Stimulated activated naive CD8-positive, alpha-beta T cell treated with anti-CD3 and anti-CD28 coated beads, Interleukin-15, Interleukin-2, amounts not matched to agents 100 U/mL and 50 U/mL, for 24 hours (primary cell): ENCODE measurements at regions not wholly inside any gene's neighbourhood (a gene's known extent, or its start where the extent isn't known, plus 50 kb on each side); places are given as distances from the start of the nearest gene placed in this dataset.
"Not testable (repeated sequence)": the region's sequence is repeated elsewhere in the genome, so short reads cannot be mapped to it uniquely, and the experiment has no call there.

Experiments used
- ATAC-seq: fragments of 150-1000 bp; cut with Tn5 transposase; one replicate; pipeline ENCODE4 v1.10.0; 2021
- DNase-seq: peaks from one replicate; pipeline ENCODE4 v3.0.0; 2021

DNA sequence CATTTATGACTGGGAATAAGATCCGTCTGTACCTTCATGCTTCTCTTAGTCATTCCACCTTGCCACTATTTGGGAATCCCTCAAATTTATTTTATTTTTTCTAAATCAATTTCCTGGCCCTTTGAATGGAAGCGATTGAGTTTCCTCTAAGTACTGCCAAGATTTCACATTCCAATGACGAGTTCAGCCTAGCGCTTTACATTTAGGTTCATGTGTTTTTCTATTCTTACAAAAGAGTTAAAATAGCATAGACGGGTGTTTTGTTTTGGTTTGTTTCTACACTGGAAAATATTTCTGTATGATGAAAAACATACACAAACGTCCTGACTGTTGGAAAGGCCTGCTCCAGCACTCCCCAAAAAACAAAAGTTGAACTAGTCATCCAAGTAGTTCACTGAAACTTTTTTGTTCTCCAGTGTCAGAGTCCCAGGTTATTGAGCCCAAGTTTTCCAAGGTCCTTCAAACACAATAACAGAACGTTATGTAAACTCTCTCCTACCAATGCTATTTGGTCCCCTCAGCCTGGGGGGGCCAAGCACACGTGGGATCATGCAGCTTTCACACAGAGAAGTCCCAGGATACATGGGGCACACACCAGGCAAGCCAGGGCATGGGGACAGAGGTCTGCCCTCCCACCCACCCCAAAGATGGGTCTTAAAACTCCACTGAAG is 74.8 kb upstream of the FOXN3 start:
- DNase-seq: no peak
- ATAC-seq: no peak

DNA sequence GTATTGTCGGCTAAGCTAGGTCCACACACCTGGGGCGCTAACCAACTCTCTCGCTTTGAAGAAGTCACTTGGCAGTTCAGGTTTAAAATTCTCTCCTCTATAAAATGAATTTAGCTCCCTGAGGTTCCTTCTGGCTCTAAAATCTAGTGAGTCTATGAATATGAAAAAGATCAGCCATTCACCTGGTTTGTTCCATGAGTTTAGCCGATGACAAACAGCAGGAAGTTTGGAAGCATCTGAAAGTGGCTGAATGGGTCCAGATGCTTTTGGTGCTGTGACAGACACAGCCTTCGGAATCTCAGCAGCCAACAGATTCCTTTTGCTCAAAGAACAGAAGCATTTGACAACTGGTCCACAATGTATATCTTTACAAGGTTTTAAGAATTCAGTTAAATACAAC is 73.4 kb upstream of the FOXN3 start:
- no peak for ATAC-seq
- DNase-seq: no peak

DNA sequence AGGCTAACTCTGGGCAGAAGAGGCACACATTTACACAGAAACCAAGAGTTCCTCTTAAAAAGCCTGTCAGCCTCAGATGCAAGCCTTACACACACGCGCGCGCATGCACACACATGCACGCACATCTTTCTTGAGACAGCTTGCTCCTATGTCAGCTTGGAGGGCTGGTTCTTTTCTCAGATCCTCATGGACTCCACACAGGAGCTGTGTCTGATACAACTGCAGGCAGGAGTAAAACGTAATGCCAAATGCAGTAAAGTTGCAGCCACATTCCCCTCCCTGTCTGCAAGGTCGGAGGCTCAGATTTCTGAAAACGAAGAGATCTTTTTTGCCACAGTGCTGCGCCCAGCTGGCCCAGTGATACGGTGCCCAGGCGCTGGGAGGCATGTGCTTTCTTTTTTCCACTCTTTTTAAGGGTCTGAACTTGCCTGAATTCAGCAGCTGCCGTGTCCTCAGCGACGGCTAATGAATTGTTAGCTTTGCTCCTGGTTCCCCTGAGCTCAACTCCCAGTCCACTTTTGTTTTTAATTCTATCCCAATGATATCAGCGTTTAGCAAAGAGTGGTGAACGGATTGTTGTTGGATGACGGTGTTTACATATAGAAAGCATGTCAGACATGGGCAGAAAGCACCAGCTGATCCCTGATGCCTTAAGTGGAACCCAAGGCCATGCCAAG is 72.9 kb upstream of the FOXN3 start:
- DNase-seq: no peak

DNA sequence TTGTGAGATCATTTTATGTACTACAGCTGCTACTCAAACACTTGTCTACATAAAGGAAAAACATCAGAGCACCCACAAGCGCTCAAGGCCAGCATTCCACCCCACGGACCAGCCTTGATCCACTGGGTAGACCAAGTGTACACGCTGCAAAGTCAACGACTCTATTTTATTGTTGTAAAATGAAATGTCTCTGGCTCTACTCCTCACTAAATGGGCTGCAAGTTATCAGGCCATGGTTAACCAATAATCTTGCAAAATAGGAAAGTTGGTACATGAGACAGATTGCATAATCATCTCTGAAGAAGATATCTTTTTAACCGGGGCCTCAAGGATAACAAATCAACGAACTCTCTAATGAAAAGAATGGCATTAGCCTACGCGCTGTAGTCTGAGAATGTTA is 69.9 kb upstream of the FOXN3 start:
- ATAC-seq (no peak), DNase-seq (no peak)

More for the DNA sequence above, 72.9 kb upstream of the FOXN3 start:
- no peak for ATAC-seq

DNA sequence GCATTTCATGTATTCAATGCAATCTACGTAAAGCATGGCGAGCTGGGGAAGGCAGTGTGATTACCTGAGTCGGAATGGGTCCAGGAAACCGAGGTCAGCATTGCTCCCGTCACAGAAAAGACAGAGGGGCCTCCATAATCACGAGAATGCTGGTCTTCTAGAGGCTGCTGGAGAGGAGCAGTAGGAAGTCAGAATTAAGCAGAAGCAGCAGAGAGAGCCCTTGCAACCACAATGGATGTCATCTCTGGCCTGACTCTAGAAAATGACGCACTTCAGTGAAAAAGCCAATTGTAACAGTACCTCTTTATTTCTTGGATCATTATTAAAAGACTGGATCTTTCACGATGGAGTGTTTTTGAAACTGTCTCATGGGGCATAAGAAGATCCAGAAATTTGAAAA is 69.5 kb upstream of the FOXN3 start:
- no peak for DNase-seq
- no peak for ATAC-seq

DNA sequence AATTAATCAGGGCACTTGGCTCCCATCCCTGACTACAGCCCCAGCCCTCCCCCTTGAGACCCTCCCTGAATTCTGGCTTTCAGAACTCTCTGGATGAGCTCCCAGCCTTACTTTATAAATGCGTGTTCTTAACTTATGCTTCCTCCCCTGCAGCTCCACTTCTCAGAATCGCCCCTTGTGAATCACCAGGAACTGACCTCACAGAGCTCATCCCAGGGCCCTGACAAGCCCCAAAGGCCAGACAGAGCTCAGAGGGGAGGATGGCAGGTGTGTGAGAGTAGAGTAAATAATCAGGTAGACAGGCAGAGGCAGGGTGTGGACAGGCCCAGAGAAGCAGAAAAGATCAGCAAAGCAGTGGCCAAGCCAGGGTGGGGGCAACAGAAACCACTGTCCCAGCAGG is 68.2 kb upstream of the FOXN3 start:
- ATAC-seq (no peak), DNase-seq (no peak)

DNA sequence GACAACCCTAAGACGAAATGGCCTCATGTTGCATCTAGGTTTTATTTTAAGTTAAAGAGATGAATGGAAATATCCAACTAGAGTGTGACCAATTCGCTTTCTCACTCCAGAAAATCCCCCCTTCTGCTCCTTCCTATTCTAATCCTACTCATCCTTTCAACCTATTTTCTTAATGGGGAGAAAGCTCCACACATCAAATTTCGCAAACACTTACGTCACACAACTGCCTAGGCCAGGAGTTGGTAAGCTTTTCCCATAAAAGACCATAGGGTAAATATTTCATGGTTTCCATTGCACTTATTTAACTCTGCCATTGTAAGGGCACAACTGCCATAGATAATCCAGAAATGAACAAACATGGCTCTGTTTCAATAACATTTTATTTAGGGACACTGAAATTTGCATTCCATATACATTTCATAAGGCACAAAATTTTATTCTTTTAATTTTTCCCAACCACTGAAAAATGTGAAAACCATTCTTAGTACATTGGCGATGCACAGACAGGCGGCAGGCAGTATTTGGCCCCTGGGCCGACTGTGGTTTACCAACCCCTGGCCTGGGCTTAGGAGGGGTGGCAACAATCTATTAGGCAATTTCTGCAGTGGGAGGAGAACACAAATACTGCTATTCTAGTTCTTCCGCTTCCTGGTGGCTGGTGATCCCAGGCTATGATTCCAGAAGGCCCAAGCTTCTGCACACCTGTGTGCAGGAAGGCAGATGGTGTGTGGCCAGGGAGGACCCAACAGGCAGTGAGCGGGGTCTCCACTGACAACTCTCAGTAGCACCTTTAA is 67.2 kb upstream of the FOXN3 start:
- no peak for ATAC-seq
- DNase-seq: no peak

DNA sequence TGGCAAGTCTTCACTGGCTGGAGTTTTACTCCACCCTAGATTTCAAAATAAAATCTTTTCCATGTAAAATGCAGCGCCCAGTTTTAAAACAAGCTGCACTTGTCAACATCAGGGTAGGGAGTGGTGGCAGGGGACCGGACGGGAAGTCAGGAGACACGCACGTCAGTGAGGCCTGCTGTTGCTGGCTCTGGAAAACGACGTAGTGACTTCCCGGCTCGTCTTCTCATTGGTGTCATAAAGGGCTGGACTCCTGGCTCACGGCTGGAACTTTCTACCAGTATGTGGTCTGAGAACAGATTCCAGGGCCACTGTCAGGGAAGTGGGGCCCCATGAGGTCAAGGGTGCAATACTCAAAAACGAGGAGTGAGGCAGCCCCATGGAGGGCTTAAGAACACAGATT is 64.2 kb upstream of the FOXN3 start:
- DNase-seq: no peak

DNA sequence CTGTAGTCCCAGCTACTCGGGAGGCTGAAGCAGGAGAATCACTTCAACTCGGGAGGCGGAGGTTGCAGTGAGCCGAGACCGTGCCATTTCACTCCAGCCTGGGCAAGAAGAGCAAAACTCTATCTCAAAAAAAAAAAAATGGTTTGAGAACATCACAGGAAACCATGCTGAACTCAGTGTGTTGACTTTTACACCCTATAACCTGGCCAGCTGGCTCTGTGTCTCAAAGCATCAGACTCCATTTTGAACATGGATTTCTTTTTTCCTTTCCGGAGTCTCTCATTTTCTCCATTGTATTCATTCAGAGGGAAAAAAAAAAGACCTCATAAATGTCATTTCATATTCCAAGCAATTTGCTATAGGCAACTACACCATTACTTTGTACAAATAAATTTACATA is 63.2 kb upstream of the FOXN3 start:
- no peak for ATAC-seq

More for the DNA sequence above, 64.2 kb upstream of the FOXN3 start:
- no peak for ATAC-seq

DNA sequence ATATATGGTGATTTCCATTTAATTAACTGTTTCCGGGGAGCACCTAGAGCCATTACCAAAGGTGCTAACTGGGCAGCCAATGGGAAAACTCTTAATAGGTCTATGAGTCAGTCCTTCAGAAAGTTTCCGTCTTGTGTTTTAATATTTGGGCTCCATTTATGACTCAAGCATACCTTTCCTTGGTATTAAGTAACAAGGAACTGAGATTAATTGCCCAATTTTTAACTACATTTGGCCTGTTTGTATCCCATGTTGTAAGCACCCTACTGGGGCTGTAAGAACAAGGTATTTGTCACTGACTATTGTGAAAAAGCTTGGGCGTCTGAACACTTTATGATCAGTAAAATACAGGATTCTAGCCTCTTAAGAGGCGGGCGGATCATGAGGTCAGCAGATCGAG is 62.8 kb upstream of the FOXN3 start:
- ATAC-seq: no peak
- no peak for DNase-seq

More for the DNA sequence above, 63.2 kb upstream of the FOXN3 start:
- DNase-seq: no peak

DNA sequence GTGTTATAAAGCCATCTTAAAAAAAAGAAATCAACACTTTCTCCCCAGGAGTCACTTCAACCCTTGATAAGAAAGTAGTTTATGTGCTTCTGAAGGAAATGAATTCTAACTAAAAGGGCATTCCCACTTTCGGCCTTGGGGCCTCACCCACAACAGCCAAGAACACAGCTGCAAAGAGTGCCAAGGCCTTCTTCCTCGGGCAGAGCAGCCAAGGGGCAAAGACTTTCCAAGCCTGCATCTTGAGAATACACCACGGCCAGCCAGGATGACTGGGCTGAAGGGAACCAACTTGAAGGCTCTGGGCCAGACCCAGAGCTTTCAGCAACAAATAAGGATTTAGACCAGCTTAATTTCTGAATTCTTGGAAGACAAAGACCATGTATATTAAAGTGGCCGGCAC is 60.4 kb upstream of the FOXN3 start:
- DNase-seq (no peak), ATAC-seq (no peak)

DNA sequence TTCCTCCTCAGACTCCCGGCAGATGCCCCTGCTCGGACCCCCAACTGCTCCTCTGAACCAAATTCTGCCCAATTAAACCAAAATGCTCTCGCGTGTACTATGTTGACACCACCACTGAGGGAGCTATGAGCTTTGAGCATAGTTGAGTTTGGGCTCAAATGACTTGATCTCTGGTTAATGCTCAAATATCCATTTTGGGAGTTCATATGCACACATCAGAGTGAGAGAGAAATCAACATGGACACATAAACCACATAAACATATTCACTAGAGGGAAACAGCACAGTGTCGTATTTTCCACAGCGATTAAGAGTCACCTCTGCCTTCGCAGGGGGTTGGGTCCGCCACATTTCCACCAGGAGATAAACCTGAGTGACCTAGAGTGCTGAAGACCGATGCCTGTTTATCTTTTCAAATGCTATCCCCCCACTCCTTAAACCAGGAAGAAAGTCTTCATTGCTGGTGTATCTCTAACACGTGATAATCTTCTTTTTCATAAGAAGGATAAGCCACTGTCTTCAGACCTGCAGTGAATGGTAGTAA is 59.4 kb upstream of the FOXN3 start:
- DNase-seq: no peak
- ATAC-seq: no peak

DNA sequence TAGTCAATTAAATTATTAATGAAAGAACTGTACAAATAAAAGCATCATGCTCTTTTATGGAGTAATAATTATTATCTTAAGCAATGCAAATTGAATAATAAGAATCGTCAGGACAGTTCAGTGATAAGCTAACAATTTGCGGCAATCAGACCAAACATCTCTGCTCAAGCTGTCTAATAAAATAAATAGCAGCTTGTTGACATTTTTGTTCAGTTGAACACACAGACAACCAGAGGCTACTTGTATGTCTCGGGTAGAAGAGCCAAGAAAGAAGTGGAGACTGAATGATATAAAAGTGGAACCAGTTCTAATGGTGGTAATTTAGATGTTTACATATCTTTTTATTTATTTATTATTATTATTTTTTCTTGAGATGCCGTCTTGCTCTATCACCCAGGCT is 57.4 kb upstream of the FOXN3 start:
- DNase-seq: no peak

DNA sequence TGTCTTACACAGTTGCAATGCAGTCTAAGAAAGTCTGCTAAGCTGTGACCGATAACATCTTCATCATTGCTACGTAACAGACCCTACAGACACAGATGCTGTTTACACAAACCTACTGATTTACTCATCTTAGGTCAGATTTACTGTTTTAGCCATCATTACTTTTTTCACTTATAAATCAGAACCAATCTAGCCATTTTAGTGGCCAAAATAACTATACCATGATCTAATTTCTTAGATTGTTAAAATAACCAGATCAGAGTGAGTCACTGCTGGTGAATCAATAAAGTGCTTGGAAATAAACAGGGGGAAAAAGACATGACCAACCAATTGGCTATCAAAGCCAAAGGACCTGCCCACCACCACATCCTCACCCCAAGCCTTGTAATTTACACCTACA is 57.0 kb upstream of the FOXN3 start:
- DNase-seq (no peak), ATAC-seq (no peak)

More for the DNA sequence above, 57.4 kb upstream of the FOXN3 start:
- no peak for ATAC-seq

DNA sequence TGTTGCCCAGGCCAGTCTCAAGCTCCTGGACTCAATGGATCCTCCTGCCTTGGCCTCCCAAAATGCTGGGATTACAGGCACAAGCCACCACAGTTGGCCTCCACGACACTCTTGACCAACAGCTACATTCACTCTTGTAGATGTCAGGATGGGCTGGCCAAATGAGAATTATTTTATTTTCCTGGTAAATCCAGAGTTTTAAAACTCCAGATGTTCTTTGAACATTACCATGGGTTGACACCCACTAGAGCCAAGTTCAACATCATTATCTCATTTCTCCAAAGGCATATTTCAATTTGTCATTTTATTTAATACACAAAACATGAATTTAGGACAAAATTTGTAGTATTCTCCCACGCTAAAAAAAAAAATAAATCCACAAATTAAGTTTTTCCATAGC is 56.5 kb upstream of the FOXN3 start:
- no peak for DNase-seq
- no peak for ATAC-seq

DNA sequence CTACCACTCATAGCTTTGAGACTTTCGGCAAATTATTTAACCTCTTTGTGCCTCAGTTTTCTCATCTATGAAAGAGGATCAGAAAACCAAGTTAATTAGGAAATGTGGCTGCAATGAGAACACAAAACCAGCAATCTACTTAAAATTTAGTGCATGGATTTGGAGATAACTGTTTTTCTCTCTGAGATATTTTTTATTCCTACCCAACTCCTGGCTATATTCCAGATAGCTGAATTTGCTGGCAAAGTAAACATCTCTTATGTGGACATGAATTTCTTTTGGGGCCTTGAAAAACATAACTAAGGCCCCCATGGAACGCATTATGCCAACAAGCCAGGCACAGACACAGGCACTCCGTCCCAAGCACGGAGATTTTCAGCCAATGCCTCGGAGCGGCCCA is 53.4 kb upstream of the FOXN3 start:
- DNase-seq: no peak
- ATAC-seq: no peak

DNA sequence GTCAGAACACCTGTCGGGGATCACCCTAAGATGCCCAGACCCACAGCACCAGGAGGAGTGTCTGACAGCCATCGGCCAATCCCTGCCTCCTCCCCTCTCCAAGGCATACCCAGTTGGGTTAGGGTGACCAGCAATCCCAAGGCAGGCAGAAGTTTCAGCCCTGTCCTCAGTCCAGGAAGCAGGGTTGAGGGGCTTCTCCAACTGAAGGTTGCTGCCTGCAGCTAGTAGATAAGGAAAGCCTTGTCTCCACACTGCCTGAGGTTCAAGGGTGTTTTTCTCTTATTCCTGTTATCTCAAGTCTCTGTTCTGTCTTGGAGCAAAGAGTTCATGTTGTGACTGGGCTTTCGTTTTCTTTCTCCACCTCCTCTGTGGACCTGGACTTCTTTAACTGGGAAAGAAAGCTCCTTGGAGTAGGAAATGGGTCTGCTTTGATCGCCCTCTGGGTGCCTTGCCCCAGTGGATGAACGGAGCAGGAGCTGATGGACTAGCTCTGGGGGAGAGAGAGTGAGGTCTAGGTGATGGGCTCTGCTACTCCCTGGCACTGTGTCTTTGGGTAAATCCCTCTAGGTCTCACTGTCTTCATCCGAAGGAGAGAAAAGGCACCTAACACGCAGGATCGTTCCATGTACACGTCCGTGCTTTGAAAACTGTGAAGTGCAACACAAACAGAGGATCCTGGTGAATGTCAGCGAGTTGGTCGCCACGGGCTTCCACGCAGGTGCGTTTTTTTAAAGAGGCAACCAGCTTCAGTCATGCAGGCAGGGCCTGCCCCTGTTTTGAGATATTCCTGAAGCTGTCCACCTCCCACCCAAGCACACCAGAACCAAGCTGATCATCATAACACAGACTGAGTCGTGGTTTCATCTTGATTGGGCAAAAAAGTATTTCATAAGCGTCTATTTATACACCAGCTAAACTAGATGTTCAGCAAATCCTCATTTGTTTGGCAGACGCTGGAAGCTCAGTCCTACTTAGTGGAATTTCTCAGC is 52.5 kb upstream of the FOXN3 start:
- DNase-seq (no peak), ATAC-seq (no peak)

DNA sequence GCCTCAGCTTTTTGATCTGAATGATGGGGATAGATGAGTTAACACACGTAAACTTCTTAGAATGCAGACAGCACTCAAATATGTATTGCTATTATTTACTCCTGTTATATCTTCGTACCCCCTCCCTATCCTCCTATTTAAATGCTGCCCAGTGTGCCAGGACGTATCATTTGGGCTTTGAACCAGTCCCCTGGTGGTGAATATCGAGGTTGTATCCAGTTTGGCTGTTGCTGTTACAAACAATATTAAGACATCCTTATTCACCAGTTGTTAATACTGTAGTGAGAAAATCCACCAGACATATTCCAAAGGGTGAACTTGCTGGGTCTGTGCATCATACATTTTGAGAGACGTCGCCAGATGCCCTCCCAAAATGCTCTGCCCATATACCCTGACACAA is 51.5 kb upstream of the FOXN3 start:
- ATAC-seq: no peak
- DNase-seq: no peak

DNA sequence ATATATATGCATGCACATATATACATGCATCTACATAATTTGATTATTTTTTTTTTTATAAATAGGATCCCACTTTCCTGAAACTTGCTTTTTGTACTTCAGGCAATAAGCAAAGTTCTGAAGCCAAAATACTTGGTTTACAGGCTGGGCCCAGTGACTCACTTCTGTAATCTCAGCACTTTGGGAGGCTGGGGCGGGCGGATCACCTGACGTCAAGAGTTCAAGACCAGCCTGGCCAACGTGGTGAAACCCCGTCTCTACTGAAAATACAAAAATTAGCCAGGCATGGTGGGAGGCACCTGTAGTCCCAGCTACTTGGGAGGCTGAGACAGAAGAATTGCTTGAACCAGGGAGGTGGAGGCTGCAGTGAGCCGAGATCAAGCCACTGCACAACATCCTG is 51.0 kb upstream of the FOXN3 start:
- not testable (repeated sequence) for DNase-seq, ATAC-seq

DNA sequence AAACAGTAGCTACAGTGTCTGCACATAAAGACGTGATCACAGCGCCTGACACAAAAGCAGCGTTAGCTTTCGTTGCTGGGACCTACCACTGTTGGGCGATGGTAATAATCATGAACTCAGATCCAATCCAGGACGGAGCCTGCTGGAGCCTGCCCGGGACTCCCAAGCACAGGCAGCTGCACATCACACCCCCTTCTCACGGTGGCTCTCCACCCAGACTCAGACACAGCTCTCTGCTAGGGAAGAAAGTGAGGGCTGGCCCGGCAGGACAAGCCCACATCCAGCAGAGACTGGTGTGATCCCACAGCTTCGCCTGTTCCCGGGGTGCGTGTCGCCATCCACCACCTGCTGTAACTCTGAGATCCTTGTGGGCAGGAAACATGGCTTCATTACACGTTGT is 49.9 kb upstream of the FOXN3 start:
- no peak for ATAC-seq
- no peak for DNase-seq
